GM03348 (cell line): ENCODE measurements at regions not wholly inside any gene's neighbourhood (a gene's known extent, or its start where the extent isn't known, plus 50 kb on each side); places are given as distances from the start of the nearest gene placed in this dataset.

Source experiments
- DNase-seq: peaks from one replicate; pipeline ENCODE4 v3.0.0; 2012; ENCODE audit warnings: low spot score

GRCh38 chr14:51546603-51547258, 105.0 kb upstream of the FRMD6 start:
- no peak for DNase-seq

DNA sequence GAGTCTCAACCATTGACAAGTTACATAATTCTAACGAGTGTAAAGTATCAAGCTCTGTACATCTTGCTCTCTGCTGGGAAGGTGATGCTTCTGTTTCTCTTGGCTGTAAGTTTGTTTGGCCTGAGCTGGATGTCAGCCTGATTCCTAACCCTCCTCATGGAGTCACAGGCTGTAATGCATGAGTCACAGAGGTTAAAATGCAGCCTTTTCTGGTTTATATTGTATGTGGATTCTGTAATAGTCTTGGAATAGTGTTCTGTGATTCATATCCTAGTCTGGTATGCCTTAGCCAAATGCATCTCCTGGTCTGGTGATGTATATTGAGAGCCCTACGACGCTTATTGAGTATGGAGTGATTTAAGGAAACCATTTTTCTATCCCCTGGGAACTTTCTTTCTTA, 104.5 kb upstream of the FRMD6 start:
- peak; percentile 80 for DNase-seq

DNA sequence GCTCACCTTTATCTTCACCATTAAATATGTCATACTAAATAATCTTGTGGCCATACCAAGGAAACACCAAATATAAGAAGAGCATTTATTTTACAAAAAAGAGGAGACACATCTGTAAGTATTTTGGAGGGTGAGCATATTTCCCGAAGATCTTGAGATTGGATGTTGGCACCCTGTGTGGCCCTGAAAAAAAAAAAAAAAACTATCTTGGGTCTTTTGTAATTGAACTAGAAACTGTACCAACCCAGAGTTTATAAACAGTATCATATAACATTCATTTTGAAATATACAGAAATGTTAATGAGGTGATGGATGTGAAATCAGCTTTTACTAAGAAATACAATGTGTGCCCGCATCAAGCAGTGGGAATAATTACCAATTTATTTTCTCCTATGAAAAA, 104.0 kb upstream of the FRMD6 start:
- DNase-seq: no peak

- DNase-seq: no peak
These were observed 103.5 kb upstream of the FRMD6 start for GRCh38 chr14:51548187-51548586.

GRCh38 chr14:51550636-51551035, 101.1 kb upstream of the FRMD6 start:
- peak; percentile 16 for DNase-seq

DNA sequence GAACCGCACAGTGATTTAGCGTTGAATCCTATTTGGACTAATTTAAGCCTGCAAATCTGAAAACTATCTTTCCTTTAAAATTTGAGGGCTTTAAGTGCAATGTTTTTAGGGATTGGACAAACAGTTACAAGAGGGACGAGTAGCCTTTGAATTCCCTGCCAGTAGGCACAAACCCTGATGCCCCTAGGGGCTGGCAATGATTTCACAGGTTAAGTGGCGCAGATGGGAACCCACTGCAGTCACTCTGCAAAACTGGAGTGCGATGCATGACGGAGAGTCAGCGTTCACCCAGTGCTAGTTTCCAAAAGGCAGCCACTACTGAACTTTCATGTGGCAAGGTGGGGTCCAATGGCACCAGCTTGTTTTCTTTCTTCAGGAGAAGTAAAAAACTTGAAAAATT, 99.4 kb upstream of the FRMD6 start:
- no peak for DNase-seq

- DNase-seq: no peak
These were observed 98.8 kb upstream of the FRMD6 start for GRCh38 chr14:51552768-51553404.

DNA sequence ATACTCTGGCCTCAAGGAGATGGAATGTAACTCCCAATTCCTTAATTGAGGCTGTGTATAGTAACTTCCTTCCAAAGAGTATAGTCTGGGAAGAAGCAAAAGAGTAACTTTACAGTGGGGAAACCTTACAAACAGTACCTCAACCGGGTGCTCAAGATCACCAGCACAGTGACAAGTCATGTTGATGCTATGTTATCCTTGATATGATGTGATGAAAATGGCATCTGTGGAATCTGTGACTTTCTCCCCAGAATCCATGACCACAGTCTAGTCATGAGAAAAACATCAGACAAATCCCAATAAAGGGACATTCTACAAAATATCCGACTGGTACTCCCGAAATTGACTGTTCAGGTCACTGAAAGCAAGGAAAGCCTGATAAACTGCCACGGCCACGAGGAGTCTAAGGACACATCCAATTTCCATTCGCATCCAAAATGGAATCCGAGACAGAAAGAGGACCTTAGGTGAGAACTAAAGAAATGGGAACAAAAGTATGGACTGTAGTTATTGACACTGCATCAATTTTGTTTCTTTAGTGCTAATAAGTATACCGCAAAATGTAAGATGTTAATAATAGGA, 97.3 kb upstream of the FRMD6 start:
- peak; percentile 78 for DNase-seq

DNA sequence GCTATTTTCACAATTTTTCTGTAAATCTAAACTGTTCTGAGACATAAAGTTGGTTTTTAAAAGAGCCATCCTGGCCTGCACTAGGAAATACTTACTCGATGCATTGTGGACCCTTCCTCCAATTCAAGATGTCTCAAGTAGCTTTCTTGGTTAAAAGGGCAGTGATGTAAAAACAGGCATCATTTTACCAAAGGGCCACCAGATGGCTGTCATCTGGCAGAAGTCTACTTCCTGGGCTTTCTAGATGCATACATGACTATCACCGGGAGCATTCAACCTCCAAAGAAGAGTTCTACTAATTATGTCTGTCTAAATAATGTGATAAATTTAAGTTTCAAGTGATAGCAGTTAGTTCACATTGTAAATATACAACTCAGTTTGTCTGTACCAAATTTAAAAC, 96.8 kb upstream of the FRMD6 start:
- peak; percentile 52 for DNase-seq

DNA sequence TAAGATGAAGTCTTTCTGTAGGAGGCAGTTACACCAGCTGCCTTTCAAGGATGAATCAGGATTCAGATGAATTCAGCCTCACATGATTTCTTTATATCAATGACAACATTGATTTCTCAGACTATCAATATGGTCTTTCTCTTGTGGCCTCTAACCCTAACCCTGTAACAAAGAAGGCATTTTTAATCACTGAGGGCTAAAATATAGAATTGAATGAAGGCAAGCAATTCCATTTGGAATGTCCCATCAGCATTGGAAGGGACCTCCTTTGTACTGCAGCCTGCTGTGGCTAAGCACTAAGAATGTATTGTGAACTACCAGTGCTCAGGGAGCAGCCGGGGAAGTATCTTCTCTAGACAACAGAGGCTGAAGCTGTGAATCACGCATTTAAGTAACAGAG, 90.6 kb upstream of the FRMD6 start:
- DNase-seq: no peak

DNA sequence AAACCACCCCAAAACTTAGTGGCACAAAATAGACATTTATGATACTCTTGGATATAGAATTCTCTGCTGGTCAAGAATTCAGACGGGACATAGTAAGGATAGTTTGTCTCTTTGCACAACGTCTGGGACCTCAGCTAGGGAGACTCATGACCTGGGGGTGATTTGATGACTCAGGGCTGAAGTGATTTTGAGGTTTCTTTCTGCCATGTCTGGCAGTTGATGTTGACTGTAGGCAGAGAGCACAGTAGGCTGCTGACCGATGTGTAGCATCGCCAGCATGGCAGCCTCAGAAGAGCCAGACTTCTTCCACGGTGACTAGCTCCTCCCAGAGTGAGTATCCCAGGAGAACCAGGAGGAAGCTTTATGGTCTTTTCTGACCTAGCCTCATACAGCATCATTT, 88.9 kb upstream of the FRMD6 start:
- DNase-seq: no peak

DNA sequence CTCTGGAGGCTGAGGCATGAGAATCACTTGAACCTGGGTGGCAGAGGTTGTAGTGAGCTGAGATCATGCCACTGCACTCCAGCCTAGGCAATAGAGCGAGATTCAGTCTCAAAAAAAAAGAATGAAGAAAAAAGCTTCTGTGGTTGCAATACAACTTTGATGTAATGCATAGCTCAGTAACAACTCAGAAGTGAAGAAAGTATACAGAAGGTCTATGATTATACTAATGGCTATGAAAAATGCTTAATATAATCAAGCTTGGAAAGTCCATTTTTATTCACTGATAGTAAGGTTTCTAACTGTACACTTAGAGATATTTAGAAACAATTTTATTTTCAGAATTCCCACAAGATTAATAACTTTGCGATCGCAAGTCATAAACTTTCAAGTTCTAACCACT, 88.2 kb upstream of the FRMD6 start:
- no peak for DNase-seq

- no peak for DNase-seq
These were observed 87.2 kb upstream of the FRMD6 start for GRCh38 chr14:51564460-51564859.

DNA sequence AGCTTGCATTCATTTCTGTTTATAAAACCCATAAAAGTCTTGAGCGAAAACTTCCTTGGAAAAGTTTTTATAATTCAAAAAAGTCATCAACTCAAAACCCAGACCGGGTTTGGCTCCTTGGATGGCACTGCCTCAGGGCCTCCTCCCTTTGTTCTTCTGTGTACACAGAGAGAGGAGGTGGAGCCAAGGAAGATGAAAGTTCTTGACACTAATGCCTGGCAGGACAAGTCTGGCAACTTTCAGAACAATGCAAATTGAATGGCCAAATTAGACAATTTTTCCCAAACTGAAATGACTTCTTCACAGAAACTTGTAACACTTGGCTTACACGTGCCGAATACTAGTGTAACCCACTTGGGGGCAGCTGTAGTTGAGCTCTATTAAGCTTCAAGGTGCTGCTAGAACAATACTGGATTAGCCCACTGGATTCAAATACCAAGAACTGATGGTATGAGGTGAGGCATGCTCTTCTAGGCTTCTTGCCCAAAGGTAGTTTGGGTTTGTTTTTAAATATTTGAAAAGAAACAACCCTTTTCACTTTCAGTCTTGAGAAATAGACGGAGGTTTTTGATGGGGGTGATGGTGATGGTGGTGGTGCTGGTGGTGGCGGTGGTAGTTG, 86.6 kb upstream of the FRMD6 start:
- DNase-seq: no peak

GRCh38 chr14:51566831-51567582, 84.7 kb upstream of the FRMD6 start:
- no peak for DNase-seq

DNA sequence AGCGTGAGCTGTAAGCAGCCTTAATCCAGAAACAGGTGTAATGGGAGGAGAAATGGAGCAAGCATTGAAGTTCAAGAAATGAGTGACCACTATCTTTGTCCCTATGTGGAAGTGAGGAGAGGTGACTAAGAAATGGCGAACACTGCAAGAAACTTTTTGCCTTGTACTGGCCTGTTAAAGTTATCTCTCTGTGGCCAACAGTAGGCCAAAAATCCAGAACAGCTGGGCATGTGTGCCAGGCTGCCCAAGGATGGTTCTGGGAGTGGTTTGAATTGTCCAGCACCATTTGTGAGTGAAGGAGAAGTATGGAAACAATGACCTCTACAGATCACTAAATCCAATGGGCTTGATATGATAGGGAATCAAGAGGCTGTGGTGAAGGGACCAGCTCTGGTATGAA, 83.3 kb upstream of the FRMD6 start:
- no peak for DNase-seq

DNA sequence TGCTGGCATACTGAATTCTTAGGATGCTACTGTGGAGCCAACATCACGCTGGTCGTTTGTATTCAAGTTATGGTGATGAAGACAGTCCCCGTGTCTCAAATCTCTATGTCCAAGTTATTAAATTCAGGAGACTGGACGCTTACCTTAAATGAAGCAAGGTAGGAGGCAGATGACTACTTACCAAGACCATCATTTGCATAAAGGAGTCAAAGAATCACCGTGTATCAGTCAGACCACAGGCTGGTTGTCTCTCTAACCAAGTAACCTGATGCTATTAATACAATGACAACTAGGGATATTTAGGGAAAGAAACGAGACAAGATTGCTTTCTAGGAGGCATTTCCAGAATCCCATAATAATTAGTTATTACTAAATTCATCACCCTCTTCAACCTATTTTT, 78.1 kb upstream of the FRMD6 start:
- no peak for DNase-seq

GRCh38 chr14:51574009-51574408, 77.7 kb upstream of the FRMD6 start:
- DNase-seq: no peak

DNA sequence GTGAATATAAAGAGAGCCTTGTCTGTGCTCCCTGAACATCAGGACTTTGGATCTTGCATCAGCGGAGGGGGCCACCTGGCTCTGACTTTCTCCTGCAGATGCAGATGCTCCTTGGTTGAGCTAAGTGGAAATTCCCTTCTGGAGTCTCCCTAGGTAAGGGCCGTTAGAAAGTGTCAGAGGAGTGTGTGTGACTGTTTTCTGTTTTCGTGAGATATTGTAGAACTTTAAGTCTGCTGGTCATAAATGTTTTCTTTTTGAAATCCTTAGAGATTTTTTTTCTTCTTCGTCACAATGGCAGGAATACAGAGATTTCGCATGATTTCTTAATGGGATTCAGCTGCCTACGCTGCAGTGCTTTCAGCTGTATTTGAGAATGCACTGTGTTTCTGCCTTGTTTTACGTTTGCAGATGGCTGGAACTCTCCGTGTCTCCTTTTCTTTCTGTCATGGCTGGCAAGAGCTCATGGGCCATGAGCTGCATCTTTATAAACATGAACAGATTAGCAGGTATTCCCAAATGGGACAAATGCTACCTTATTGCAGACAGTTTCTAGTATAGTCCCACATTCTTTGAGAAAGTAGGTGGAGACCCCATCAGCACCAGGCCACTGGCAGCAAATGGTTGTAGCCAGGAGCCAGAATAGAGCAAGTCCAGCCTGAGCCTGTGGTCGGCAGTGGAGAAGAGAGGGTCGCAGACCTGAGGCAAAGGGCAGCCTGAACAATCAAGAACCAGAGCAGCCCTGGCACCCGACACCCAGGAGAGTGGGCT, 76.2 kb upstream of the FRMD6 start:
- peak; percentile 17 for DNase-seq

GRCh38 chr14:51576117-51576430, 75.6 kb upstream of the FRMD6 start:
- DNase-seq: peak; percentile 16

- DNase-seq: peak; percentile 28
These were observed 74.8 kb upstream of the FRMD6 start for GRCh38 chr14:51576879-51577278.

DNA sequence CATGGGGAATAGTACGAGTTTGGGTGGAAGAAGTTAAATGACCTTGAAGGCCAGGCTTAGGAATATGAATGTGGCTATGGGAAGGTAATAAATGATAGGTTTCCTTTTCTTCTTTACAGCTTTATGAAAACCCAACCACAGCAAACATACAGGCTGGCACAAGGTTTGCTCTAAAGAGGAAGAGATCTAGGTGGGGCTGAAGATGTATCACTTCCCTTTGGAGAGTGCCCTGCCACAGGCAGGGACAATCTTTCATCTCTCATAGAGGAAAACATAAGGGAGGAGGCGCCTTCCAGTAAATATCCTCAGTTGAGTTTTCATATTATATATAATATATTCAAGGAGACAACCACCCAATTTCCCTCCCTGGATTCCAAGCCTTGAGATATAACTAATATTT, 72.9 kb upstream of the FRMD6 start:
- DNase-seq: no peak
